IPS-20b (cell line): ENCODE measurements at regions not wholly inside any gene's neighbourhood (a gene's known extent, or its start where the extent isn't known, plus 50 kb on each side); places are given as distances from the start of the nearest gene placed in this dataset.

ENCODE experiments used
- H3K27ac ChIP-seq: one replicate; pipeline ENCODE4 v1.5.1; 2013; ENCODE audit warnings: low read length
- H3K27me3 ChIP-seq: 2 replicates; pipeline ENCODE4 v1.6.1; 2013; ENCODE audit warnings: mild to moderate bottlenecking, low read length, inconsistent platforms; ENCODE audit not compliant: insufficient read depth
- H3K36me3 ChIP-seq: 2 replicates; pipeline ENCODE4 v1.6.1; 2013; ENCODE audit warnings: low read depth, mild to moderate bottlenecking, inconsistent platforms, low read length, moderate library complexity; ENCODE audit not compliant: insufficient read depth
- H3K4me1 ChIP-seq: 2 replicates; pipeline ENCODE4 v1.6.1; 2013; ENCODE audit warnings: mild to moderate bottlenecking, control low read depth, inconsistent platforms, low read length, moderate library complexity; ENCODE audit not compliant: insufficient read depth
- H3K4me3 ChIP-seq: 2 replicates; pipeline ENCODE4 v1.5.1; 2013; ENCODE audit warnings: mild to moderate bottlenecking, low read length, inconsistent platforms
- H3K9ac ChIP-seq: 2 replicates; pipeline ENCODE4 v1.6.1; 2013; ENCODE audit warnings: low read depth, mild to moderate bottlenecking, inconsistent platforms, low read length, moderate library complexity
- H3K9me3 ChIP-seq: 2 replicates; pipeline ENCODE4 v1.6.1; 2013; ENCODE audit warnings: mild to moderate bottlenecking, low read depth, low read length, inconsistent platforms; ENCODE audit not compliant: insufficient read depth

GRCh38 chr5:135238622-135239452, 160.2 kb downstream of the MACROH2A1 start:
- Histone ChIP-seq H3K9me3 (no peaks in the 10 kb centered on the region), H3K27me3 (no peaks in the 10 kb centered on the region), H3K4me3 (no peak overlapping the region), H3K36me3 (no peaks in the 10 kb centered on the region), H3K9ac (no peak overlapping the region), H3K4me1 (no peaks in the 10 kb centered on the region), H3K27ac (no peak overlapping the region)

- Histone ChIP-seq H3K4me3 (no peak overlapping the region), H3K9ac (no peak overlapping the region), H3K9me3 (no peaks in the 10 kb centered on the region), H3K4me1 (no peaks in the 10 kb centered on the region), H3K27ac (no peak overlapping the region), H3K36me3 (no peaks in the 10 kb centered on the region), H3K27me3 (no peaks in the 10 kb centered on the region)
These were observed 161.3 kb downstream of the MACROH2A1 start for GRCh38 chr5:135237748-135238103.

DNA sequence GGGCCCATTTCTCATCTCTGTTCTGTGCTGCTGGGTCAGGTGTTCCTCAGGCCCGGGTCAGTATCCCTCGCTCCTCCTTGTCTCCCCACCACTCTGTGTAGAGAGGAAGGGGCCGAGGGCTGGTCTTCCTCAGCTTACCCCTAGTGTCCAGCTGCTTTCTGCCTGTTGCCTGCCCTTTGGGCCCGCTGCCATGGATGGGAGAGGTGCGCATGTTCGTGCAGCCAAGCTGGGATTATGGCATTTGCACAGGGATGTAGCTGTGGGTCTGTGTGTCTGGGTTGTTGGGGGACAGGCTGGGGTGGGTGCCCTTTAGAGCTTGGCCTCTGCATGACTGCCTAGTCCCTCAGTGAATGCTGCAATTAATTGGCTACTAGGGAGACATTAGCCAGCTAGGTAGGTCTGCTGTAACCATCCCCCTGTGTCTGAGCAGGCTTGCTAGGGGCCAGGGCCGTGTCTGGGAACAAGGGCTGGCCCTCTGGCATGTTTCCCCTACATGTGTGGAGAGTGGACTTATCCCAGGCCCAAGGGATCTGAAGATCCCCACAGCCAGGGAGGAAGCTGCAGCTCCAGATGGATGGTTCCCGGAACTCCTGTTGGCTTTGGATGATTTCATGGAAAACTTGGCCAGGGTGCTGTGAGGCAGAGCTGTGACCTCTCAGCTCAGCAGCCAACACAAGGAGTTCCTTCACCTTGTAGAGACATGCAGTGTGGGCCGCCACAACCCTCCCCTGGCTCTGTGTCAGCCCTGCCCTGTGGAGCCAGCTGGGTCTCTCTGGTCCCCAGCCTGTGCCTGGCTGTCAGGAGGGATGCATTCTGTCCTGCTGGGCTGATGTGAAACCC, 161.9 kb downstream of the MACROH2A1 start:
- no peaks in the 10 kb centered on the region for H3K4me1 ChIP-seq
- no peaks in the 10 kb centered on the region for H3K9me3 ChIP-seq
- no peak overlapping the region for H3K27ac ChIP-seq
- no peak overlapping the region for H3K4me3 ChIP-seq
- no peaks in the 10 kb centered on the region for H3K36me3 ChIP-seq
- no peak overlapping the region for H3K9ac ChIP-seq
- H3K27me3 ChIP-seq: no peaks in the 10 kb centered on the region

DNA sequence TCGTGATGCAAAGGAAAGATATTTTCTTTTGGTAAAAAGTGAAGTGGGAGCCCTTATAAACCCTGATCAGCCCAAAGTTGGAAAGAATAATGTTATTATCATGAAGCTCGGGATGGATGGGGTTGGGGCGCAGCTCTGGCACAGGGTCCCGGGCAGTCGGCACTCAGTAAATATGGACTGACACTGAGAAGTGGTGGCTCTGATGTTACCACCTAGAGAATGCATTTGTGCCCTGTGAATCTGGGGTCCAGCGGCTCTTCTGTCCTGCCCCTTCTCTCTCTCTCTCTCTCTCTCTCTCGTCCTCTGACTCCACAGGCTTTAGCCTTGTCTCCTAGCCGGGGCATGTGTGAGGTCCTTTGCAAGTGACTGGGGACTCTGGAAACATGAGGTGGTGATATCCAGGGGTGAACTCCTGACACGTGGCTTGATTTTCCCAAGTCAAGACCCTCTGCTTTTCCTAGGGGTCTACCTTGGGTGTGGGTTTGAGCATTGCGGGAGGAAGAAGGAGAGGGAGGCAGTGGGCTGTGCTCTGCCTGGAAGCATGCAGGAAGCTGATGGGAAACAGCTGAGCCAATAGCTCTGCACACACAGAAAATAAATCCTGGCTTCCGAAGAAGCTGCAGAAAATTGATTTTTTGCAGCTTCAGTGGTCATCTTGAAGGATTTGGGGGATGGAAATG, 162.7 kb downstream of the MACROH2A1 start:
- no peaks in the 10 kb centered on the region for H3K36me3 ChIP-seq
- no peaks in the 10 kb centered on the region for H3K27me3 ChIP-seq
- no peak overlapping the region for H3K4me3 ChIP-seq
- no peaks in the 10 kb centered on the region for H3K9me3 ChIP-seq
- H3K4me1 ChIP-seq: no peaks in the 10 kb centered on the region
- H3K27ac ChIP-seq: no peak overlapping the region
- no peak overlapping the region for H3K9ac ChIP-seq

DNA sequence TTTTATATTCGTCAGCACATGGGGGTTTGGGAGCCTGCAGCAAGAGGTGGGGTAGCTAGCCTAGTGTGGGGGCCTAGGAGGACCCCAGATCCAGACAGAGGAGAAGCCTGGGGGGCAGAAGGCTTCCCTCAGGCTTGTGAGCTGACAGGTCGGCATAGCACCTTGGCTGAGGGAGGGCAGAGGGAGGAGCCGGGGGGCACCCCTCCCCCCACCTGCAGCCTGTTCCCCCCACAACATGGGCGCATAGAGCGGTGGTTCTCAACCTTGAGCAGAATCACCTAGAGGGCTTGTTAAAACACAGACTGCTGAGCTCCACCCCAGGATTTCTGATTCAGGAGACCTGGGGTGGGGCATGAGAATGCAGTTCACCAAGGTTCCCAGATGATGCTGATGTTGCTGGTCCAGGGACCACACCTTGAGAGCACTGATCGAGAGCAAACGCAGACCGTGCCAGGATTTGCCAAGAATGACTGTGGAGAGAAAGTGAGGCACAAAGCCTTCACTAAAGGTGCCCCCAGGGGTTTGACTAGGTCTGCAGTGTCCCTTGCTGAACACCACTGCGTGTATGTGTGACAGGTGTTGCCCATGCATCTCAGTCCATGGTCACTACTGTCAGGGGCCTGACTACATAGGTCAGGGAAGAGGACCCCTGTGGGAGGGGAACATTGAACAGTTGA, 163.3 kb downstream of the MACROH2A1 start:
- Histone ChIP-seq H3K36me3 (no peaks in the 10 kb centered on the region), H3K4me1 (no peaks in the 10 kb centered on the region), H3K27ac (no peak overlapping the region), H3K9me3 (no peaks in the 10 kb centered on the region), H3K27me3 (no peaks in the 10 kb centered on the region), H3K4me3 (no peak overlapping the region), H3K9ac (no peak overlapping the region)

DNA sequence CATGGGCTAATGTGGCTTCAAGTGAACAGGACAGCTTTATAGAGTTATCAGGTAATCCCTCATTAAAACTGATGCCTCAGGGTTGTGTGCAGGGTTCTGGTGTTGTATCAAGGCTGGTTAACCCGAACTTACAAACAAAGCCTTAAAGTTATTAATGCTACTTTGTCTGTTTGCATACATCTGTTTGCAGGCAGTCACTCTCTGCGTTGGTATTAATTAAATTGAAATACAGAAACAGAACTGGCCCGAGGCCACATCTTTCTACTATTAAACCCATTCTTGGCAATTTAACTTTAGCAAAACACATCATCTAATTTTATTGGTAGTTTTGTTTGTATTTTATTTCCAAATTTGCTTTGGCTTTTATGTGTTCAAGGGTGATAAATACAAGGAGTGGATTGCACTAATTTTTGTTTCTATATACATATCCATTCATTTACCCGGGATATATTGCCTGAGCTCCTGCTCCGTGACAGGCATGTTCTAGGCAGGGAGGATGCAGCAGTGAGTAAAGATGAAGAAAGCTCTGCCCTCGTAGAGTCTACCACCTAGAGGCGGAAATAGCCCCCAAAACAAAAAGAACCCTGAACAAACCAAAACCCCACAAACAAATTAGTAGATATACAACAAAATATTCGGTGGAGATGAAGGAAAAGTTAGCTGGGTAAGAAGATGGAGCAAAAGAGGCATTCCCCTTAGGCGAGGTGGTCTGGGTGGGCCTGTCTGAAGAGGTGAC, 164.2 kb downstream of the MACROH2A1 start:
- Histone ChIP-seq H3K27ac (no peak overlapping the region), H3K27me3 (no peaks in the 10 kb centered on the region), H3K4me1 (no peaks in the 10 kb centered on the region), H3K4me3 (no peak overlapping the region), H3K36me3 (no peaks in the 10 kb centered on the region), H3K9ac (no peak overlapping the region), H3K9me3 (no peaks in the 10 kb centered on the region)

- H3K27ac ChIP-seq: no peak overlapping the region
- H3K4me1 ChIP-seq: no peaks in the 10 kb centered on the region
- H3K4me3 ChIP-seq: no peak overlapping the region
- no peak overlapping the region for H3K9ac ChIP-seq
- H3K9me3 ChIP-seq: no peaks in the 10 kb centered on the region
- no peaks in the 10 kb centered on the region for H3K27me3 ChIP-seq
- H3K36me3 ChIP-seq: no peaks in the 10 kb centered on the region
These were observed 164.8 kb downstream of the MACROH2A1 start for GRCh38 chr5:135234242-135234641.

- H3K9me3 ChIP-seq: no peaks in the 10 kb centered on the region
- H3K4me3 ChIP-seq: no peak overlapping the region
- H3K27me3 ChIP-seq: no peaks in the 10 kb centered on the region
- no peak overlapping the region for H3K27ac ChIP-seq
- H3K36me3 ChIP-seq: no peaks in the 10 kb centered on the region
- no peaks in the 10 kb centered on the region for H3K4me1 ChIP-seq
- no peak overlapping the region for H3K9ac ChIP-seq
These were observed 165.6 kb downstream of the MACROH2A1 start for GRCh38 chr5:135233477-135233876.

DNA sequence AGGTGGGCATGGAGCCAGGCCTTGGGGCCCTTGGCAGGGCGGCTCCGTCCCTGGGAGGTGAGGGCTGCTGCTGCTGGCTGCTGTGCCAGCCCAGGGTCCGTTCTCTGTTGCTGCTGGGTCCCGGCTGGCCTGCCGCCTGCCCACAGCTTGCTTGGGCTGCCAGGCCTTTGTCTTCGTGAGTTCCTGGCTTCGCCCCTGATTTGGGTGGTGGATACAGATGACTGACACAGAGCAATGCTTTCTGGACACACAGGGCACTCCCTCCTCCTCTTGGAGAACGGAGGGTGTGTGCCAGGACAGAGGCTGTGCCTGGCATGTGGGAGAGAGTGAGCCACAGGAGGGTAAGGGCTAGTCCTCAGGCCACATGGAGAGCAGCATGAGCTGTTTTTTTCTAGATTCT, 166.1 kb downstream of the MACROH2A1 start:
- H3K4me1 ChIP-seq: no peaks in the 10 kb centered on the region
- H3K27ac ChIP-seq: no peak overlapping the region
- H3K36me3 ChIP-seq: no peaks in the 10 kb centered on the region
- no peak overlapping the region for H3K4me3 ChIP-seq
- no peak overlapping the region for H3K9ac ChIP-seq
- H3K27me3 ChIP-seq: no peaks in the 10 kb centered on the region
- no peaks in the 10 kb centered on the region for H3K9me3 ChIP-seq

DNA sequence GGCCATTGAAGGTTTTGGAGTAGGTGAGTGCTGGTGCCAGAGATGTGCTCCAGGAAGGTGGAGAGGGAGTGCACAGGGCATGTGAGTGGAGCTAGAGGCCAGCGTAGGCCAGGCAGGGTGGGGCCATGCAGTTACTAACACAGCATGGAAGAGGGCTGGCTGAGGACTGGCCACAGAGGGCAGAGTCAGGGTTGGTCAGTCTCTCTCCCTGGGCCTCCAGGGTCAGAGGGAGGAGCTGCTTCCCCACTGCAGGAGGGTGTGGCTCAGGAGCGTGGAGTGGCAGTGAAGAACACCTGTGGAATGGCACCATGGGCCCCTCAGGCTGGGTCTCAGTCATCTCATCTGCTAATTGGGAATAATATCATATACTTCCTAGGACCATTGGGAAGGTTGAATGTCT, 167.7 kb downstream of the MACROH2A1 start:
- Histone ChIP-seq H3K4me3 (no peak overlapping the region), H3K36me3 (no peaks in the 10 kb centered on the region), H3K27me3 (no peaks in the 10 kb centered on the region; the same call in 1 of the 2 replicates), H3K9me3 (no peaks in the 10 kb centered on the region), H3K27ac (no peak overlapping the region), H3K4me1 (no peaks in the 10 kb centered on the region), H3K9ac (no peak overlapping the region)
